Fibroblast of peridontal ligament (primary cell): ENCODE measurements at regions not wholly inside any gene's neighbourhood (a gene's known extent, or its start where the extent isn't known, plus 50 kb on each side); places are given as distances from the start of the nearest gene placed in this dataset.
"Not testable (repeated sequence)": the region's sequence is repeated elsewhere in the genome, so short reads cannot be mapped to it uniquely, and the experiment has no call there.

Experiments used
- DNase-seq: peaks from one replicate; pipeline ENCODE4 v3.0.0-alpha.2; 2010; ENCODE audit errors: extremely low read depth

DNA sequence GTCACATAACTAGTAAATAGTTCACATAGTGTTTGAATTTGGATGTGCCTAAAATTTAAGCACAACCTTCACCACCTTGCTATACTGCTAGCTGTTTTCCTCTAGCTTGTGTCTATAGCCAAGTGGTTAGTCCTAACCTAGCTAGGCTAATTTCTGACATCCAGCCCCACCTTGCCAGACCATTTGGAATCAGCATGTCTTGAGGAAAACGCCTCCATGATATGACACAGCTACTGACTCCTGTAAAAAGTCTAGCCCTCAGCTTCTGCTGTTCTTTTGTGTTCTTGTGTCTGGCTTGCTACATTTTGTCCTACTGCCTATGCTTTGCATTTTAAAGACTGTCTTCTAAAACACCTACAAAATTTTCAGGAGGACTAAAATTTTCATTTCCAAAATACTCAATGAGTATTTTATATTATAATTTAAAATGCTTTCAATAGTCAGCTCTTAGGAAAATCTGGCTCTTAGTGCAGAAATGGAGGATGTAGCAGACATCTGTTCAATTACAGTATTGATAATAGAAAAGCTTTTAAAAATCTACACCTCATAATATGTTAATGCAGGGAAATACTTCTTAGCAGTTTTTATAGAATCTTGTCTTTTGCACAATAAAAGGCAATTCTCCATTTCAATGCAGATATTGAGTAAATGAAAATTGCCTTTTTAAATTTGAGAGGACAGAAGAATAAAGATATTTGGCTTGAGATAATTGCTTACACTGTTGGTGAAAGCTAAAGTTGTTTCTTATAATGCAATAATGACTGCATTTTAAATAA is 160.8 kb upstream of the APP start:
- no peak for DNase-seq

GRCh38 chr21:26320596-26320995 is 150.0 kb upstream of the APP start:
- DNase-seq = no peak

DNA sequence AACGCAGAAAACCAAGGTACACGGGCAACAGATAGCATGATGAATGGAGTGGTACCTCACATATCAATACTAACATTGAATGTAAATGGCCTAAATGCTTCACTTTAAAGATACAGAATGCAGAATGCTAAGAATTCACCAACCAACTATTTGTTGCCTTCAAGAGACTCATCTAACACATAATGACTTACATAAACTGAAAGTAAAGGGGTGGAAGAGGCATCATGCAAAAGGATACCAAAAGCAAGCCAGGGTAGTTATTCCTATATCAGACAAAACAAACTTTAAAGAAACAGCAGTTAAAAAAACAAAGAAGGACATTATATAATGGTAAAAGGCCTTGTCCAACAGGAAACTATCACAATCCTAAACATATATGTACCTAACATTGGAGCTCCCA is 137.1 kb upstream of the APP start:
- no peak for DNase-seq

DNA sequence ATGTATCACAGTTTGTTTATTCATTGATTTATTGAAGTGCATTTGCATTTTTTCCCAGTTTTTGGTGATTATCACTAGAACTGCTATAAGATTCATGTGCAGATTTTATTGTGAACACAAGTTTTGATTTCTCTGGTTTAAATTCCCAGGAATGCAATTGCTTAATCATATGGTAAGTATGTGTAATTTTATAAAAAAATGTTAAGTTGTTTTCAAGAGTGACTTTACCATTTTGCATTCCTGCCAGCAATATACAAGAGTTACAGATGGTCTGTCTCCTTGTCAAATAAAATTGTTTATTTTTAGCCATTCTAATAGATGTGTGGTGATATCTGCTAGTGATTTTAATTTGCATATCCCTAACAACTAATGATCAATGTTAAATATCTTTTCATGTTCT is 127.3 kb upstream of the APP start:
- DNase-seq = peak; percentile 0

- no peak for DNase-seq
Measured at GRCh38 chr21:26293141-26293946, 122.8 kb upstream of the APP start.

DNA sequence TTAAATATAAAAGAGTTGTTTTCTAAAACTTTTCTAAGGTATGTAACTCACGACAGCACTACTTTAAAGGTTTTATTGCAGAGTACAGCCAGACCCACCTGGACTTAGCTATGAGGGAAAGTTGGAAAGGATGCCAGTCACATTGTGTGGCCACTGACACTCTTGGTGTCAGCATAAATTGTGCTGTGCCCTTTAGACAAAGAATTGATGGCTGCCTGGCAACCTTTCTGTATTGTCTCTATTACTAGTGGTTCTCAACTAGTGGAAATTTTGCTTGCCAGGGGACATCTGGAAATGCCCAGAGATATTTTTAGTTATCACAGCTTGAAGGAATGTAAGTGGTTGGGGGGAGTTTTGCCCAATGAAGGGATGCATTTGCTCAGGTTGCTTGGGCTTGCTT is 117.5 kb upstream of the APP start:
- DNase-seq = no peak

- no peak for DNase-seq
Measured at GRCh38 chr21:26284531-26284930, 114.0 kb upstream of the APP start.

DNA sequence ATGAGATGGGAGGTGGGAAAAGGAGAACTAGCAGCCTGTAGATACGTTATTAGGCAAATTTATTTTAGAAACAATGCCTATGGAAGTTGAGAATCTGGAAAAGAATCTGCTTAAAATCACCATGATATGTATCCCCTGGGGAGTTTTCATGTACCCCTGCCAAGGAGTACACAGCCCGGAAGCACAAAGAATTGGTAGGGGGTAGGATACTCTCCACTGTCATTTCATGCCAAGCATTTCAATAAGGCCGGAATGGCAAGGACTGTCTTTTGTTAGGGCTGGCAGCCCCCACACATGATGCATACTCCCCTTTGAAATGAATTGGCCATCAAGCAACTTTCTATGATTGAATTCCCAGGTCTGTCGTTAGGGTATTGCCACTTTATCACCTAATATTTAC is 111.5 kb upstream of the APP start:
- no peak for DNase-seq

DNA sequence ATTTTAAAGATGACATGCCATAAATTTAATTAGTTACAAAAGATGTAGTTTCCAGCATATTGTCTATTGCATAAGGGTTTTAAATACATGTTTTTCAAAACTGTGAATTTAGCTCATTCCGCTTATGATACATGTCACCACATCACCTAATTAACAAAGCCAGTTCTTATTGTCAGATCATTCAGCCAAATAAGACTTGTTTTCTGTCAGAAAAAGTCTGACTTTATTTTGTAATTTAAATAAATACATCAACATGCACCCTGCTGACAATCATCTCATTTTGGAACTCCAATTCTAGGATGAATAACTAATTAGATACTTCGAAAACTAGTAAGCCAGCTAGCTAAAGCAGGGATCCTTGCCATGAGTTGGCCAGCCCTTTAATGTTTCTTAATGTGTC is 110.9 kb upstream of the APP start:
- no peak for DNase-seq

DNA sequence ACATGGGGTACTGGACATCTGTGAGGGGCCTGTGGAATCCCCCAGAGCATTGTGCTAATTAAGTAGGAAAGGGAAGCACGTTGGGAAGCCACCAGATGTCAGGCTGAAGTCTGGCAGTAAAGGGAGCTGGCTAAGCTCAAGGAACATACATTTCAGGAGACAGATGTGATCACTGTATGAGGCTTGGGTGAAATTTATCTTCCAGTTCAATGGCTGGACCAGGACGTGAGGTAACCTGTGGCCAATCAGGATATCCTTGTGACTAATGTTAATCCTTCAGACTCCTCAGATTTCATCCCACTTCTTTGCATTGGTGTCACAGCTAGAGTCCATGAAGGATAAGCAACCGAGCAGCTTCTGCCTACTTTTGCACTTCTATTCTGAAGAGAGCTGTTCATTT is 110.2 kb upstream of the APP start:
- DNase-seq = no peak

DNA sequence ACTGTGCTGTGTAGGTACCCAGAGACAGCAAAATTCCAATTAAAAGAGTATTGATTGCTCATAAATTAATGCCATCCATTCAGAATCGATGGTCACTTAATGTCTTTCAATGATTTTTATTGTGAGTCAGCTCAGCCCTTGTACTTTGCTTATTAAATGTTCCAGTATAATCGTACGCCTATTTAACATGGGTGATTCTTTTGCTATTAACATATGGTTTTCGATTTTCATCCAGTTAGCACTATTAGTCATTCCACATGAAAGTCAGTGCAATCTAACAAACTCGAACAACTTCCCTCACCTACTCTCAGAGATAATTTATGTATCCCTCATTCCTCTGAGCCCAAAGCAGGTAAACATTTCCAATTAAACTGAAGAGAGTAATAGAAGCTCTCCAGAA is 109.6 kb upstream of the APP start:
- DNase-seq = no peak

- DNase-seq = no peak
Measured at GRCh38 chr21:26275801-26276200, 105.2 kb upstream of the APP start.

- DNase-seq = no peak
Measured at GRCh38 chr21:26273686-26274313, 103.2 kb upstream of the APP start.

DNA sequence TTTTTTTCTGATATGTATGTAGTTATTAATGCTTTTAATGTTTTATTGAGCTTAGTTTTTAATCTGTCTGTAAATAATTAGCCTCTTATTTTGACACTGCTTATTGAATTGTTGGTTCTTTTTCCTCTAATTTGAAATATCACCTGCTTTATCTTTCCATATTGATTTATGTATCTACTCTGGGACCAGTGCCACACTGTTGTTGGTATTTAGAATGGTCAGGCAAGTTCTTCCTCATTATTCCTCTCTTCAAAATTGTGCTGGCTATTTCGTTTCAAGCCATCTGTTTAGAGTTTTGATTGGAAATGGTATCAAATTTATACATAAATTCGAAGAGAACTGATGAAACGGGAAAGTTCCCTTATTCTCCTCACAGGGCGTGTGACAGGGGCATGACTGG is 96.8 kb upstream of the APP start:
- no peak for DNase-seq

DNA sequence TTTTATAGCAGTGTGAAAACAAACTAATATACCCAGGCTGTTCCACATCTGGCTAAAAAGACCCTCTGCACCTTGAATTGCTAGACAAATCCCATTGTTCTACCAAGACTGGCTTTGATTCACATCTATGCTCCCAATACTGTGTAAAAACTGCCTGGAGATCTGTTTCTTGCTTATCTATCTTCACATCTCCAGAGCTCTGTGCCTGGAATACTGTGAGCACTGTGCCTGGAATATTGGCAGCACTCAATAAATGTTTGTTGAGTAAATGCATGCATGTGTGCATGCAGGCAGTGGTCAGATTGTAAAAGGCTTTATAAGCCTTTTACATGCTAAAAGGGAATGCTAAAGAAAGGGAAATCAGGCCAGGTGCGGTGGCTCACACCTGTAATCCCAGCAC is 75.5 kb upstream of the APP start:
- DNase-seq = no peak

- DNase-seq = no peak
Measured at GRCh38 chr21:26245428-26245827, 74.9 kb upstream of the APP start.

DNA sequence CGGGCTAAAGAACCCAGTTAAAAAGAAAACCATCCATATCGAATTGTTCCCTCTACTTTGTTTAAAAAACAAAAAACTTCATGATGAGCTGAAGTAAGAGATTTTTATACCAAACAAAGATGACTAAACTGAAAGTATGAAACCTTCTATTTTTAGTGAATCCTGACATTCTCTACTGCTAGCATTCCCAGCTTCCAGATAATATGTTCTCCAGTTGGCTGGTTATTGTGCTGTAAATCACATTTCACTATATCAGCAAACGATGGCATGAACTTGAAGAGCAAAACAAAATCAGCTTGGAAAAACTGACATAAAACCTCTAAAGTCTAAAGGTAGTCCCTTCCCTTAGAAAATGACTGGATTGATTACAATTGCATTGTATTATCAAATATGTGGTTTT is 68.1 kb upstream of the APP start:
- DNase-seq = no peak

GRCh38 chr21:26236281-26236680 is 65.7 kb upstream of the APP start:
- DNase-seq = no peak

GRCh38 chr21:26233297-26233696 is 62.7 kb upstream of the APP start:
- DNase-seq = not testable (repeated sequence)

DNA sequence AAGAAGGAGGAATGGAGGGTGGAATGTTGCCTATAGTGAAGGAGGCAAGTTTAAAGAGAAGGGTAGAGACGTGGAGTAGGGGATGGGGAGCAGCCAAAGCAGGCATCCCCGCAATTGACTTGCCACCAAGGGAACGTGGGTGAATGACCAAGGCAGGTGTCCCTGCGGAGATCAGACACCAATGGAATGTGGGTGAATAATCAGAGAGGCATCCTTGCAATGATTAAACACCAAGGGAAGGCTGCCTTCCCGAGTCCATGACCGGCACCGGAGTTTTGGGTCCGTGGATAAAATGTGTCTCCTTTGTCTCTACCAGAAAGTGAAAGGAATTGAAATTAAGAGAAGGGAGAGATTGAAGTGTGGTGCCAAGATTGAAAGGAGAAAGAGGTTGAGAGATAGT is 61.9 kb upstream of the APP start:
- DNase-seq = not testable (repeated sequence)

- no peak for DNase-seq
Measured at GRCh38 chr21:26227130-26227529, 56.6 kb upstream of the APP start.

DNA sequence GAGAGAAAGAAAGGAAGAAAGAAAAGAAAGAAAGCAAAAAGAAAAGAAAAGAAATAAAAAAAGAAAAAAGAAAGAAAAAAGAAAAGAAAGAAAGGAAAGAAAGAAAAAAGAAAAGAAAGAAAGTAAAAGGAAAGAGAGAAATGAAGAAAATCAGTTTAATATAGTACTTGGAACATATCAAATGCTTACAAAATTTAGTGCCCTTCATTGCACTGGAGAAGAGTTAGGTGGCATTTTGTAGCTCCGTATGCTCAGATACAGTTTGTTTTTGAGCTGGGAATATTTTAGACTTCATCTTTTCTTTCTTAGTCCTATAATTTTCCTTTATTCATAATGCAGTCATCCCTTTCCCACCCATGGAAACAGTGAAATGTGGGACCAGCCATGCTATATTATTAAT is 56.2 kb upstream of the APP start:
- DNase-seq = no peak

DNA sequence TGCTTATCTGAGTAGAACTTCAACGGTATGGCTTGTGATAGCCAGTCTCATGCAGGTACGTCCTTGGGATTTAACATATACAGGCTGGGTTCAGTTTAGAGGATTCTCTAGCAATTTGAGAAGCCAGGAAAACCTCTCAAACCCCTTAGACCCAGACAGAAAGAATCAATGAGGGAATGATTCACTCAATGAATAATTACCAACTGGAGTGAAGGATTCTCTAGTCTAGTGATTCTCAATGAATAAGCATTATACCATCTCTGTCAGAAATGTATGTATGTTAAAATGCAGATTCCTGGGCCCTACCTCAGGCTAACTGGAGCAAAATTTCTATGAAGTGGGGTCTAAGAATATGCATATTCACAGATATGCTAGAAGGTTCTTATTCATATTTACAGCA is 54.5 kb upstream of the APP start:
- DNase-seq = no peak
